ENCODE measurements at regions not wholly inside any gene's neighbourhood (a gene's known extent, or its start where the extent isn't known, plus 50 kb on each side); places are given as distances from the start of the nearest gene placed in this dataset.

GRCh38 chr1:221430152-221430960, 311.5 kb downstream of the DUSP10 start:
- DNase-seq (ENCODE audit: low read depth), result peak; percentile 10

GRCh38 chr1:221431068-221431651, 310.7 kb downstream of the DUSP10 start:
- DNase-seq (ENCODE audit: low read depth), result peak; percentile 96

GRCh38 chr1:221431961-221432360, 309.9 kb downstream of the DUSP10 start:
- no peak for DNase-seq (ENCODE audit: low read depth)

DNA sequence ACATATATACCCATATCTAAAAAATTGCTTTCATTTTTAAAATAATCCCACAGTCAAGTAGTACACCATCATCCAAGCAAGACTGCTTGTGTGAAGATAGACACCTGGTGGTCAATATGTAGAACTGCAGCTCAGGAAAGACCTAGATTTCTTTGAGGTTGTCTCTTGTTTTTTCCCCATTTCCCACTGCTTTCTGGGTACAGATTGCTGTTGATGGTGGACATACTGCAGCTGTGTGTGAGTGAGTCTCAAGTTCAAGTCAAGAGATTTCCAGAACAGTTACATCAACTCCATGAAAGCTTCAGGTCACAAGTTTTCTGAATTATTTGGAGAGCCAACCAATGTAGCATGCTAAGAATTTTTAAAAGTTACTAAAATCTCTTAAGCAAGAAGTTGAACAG, 306.4 kb downstream of the DUSP10 start:
- peak; percentile 64 for DNase-seq (ENCODE audit: low read depth)

DNA sequence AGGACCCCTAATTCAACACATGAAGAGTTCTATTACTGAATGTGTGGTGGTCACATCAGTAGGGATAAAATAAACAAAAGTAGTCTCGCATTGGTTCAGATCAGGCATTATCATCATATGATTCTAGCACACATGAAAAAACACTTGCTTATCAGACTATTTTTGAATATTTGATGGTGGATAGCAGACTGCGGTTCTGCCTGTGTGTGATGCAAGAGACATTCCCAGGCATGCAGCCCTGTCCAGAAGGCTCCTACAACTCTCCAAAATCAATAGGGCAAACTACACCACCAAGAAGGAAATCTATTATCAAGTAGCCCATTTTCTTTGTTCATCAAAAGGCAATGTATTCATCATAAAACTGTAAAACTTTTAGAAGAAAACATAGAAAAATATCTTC, 304.7 kb downstream of the DUSP10 start:
- no peak for DNase-seq (ENCODE audit: low read depth)

DNA sequence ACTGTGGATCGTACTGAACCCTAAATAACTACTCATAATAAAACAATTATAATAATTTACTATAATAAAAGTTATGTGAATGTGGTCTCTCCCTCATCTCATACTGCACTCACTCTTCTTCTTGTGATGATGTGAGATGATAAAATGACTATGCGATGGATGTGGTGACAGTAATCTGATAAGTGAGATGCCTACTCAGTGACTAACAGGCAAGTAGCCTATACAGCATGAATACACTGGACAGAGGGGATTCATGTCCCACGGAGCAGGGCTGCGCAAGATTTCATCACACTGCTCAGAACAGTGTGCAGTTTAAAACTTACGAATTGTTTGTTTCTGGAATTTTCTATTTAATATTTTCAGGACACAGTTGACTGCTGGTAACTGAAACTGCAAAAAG, 304.0 kb downstream of the DUSP10 start:
- DNase-seq (ENCODE audit: low read depth), result no peak

DNA sequence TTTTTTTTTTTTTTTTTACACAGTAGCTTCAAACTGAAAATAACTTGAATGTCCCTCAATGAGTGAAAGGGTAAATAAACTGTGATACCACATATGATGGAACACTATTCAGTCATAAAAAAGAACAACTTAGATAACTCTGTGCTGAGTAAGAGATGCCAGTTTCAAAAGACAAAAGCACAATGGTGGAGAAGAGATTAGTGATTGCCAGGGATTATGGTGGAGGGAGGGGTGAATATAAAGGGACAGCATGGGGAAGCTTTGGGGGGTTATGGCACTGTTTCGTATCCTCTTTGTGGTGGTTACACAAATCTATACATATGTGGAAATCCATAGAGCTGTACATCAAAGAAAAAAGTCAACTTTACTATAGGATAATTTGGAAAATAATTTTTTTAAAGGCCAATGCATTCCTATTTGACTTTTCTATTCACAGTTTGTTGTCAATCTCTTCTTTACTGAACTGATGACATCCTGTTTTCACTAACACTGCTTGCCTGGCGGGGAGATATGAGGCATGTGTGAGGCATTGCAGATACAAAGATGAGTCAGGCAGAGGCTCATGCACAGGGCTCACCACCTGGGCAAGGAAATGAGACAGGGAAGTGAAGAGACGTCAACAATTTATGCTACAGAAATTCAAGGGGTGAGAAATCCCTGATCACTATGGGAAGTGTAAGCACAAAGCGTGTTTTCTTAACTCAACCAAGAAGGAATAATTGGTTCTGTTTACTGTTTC, 302.7 kb downstream of the DUSP10 start:
- peak; percentile 31 for DNase-seq (ENCODE audit: low read depth)

DNA sequence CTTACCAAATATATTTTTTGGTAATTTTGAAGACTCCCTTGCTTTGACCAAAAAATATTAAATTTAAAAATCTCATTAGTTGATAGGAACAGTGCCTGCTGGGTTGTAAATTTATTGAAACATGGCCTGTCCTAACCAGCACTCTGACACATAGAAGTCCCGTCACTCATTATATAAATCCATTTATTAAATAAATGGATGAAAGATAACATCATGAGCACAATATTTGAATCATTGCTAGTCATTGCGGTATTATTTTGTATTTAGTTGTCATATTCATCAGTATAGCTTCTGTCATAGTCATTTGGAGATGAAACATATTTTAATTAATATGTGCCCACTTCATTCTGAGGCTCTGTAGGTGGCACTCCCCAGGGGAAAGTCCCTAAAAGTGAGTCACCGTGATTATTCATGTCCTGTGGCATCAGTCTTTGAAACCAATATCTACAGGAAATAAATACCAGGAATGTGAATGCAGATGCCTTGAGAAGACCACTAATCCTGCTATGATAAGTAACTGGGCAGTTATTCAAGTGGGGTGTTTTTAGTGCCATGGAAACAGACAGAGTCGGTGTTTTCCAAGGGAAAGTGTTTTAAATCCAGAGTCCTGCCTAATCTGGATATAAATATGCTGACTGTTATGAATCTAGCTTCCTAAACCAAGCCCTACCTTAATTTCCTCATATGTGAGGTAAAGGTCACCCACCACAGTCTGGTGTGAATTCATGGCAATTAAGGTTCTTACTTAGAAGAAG, 302.0 kb downstream of the DUSP10 start:
- peak; percentile 84 for DNase-seq (ENCODE audit: low read depth)

GRCh38 chr1:221440658-221441057, 301.2 kb downstream of the DUSP10 start:
- DNase-seq (ENCODE audit: low read depth), result peak; percentile 23

DNA sequence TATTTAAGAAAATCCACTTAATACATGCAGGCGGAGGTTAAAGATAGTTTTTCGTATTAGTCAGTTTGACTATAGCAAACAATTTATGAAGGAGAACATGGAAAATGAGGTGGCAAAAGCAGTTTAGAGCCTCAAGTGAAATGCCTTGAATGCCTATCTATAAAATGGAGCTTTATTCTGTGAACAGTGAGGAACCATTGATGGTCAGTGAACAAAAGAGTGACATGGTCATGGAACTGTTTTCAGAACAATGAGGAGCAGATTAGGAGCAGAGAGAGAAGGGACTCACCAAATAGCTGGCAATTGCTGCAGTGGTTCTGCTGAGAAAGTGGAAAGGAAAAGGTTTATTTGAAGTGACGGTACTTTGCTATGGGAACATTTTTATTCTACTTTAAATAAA, 299.8 kb downstream of the DUSP10 start:
- DNase-seq (ENCODE audit: low read depth), result no peak

DNA sequence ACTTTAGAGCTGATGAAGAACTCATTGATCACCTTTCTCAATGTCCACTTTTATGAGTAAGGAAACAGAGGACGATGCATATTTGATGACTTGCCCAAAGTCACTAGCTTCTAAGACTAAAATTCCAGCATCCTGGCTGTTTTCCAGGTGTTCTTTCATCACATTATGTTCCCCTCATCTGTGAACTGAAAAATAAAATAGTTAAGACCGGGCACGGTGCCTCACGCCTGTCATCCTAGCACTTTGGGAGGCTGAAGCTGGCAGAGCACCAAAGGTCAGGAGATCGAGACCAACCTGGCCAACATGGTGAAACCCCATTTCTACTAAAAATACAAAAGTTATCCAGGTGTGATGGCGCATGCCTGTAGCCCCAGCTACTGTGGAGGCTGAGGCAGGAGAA, 297.5 kb downstream of the DUSP10 start:
- no peak for DNase-seq (ENCODE audit: low read depth)

DNA sequence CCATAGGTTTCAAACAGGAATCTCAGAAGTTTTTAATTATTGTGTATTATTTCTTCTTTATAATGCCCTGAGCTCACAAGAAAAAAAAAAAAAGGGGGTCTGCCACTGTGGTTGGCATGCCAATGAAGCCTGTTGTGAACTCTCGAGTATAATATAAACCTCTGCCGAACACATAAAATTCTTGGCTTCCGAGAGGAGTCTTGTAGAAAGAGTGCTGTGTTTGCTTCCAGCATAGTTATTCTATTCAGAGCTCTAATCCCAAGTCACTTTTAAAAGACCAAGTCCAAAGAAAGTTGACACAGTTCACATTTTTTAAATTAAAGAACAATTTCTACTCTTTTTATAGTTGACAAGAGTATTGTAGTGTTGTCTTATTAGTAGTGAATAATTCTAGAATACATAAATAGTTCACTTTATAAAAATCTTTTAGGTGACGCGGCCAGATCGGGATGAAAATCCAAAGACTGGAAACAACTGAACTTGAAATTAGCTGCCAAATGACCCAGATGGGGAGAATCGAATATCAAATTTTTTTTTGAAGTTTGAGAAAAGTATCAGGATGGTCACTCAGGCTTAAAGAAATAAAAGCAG, 293.2 kb downstream of the DUSP10 start:
- no peak for DNase-seq (ENCODE audit: low read depth)

- DNase-seq (ENCODE audit: low read depth), result no peak
Observed at GRCh38 chr1:221449194-221449593, 292.7 kb downstream of the DUSP10 start.

DNA sequence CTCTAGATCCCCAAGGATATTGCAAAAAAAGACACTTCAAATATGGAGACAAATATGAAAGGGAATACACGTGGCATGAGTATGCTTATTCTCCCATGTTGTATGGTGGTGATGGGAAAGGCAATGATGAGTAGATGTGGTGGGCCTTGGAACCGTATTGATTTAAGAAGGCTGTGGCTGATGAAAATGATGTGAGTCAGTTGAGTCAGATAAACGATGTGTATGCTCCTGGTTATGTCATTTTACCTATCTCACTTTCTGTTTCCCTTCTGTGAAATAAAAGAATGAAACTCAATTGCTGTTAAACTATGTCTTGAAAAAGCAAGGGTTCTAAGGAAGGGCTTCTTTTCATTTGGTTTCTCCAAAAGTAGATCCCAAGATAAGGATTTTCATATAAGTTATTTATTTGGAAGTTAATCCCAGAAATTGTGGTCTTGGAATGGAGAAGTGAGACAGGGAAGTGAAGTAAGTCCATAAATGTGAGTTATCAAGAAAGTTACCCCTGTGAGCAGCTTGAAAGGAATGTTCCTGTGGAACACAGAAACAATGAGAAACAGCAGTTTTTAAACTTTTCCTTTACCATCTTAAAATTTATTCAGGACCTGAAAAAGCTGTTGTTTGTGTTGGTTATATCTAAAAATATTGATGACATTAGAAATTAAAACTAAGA, 292.0 kb downstream of the DUSP10 start:
- no peak for DNase-seq (ENCODE audit: low read depth)

DNA sequence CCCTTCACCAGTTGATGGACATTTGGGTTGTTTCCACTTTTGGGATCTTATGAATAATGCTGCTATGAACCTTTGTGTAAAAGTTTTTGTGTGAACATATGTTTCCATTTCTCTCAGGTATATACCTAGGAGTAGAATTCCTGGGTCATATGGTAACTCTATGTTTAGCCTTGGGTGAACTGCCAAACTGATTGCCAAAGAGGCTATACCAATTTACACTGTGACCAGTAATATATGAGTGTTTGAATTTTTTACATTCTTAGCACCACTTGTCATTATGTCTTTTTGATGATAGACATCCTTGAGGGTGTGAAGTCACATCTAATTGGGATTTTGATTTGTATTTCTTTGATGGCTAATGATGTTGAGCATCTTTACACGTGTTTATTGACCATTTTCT, 290.1 kb downstream of the DUSP10 start:
- DNase-seq (ENCODE audit: low read depth), result peak; percentile 14

GRCh38 chr1:221454096-221454495, 287.8 kb downstream of the DUSP10 start:
- DNase-seq (ENCODE audit: low read depth), result no peak

- DNase-seq (ENCODE audit: low read depth), result no peak
Observed at GRCh38 chr1:221456918-221457317, 285.0 kb downstream of the DUSP10 start.

GRCh38 chr1:221457685-221458446, 284.0 kb downstream of the DUSP10 start:
- DNase-seq (ENCODE audit: low read depth), result peak; percentile 27

DNA sequence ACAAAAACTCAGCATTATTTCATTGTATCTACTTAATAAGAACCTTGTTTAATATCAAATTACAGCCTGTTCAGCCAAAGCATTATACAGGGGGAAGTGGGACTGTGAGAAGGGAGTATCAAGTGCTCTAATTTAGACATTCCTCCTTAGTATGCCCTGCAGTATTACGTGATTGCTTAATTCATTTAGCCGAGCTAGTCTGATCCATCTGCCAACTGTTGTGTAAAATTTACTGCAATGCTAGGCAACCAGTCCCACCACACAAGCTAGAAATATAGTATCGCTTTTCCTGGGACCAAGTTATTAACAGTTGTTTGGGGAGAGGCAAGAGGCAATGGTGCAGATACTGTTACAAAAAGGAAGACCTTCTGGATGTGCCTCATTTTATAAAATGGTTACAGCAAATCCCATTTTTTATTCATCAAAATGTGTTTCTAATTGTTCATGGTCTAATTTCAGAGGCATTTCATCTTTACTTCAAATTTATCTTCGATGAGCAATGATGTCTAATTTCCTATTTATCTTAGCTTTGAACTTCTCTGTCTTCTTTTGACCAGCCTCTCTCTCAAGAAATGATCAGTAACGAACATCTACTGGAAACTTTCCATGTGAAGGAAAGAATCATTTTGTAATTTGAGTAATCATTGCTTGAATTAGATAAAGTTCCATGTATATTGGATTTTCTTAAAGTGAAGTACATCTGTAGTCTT, 283.3 kb downstream of the DUSP10 start:
- DNase-seq (ENCODE audit: low read depth), result peak; percentile 97

DNA sequence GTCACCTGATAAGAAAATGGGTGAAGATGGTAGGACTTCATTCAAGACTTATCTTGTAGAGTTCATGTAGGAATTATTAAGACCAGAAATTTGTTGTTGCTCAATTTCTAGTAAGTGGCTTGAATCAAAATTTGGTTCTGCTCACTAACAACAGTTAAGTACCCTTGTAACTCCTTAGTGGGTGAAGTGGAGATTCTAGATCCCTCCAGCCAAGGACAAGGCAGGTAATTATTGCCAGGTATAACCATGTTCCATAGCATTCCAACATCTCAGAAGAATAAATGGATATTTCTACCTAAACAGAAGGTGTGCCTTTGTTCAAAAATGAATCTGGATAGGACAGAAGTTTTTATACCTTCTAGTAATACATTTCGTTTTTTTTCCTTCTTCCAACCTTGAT, 282.3 kb downstream of the DUSP10 start:
- DNase-seq (ENCODE audit: low read depth), result no peak
